KOPT-K1 (cell line): ENCODE measurements at regions not wholly inside any gene's neighbourhood (a gene's known extent, or its start where the extent isn't known, plus 50 kb on each side); places are given as distances from the start of the nearest gene placed in this dataset.
"Not testable (repeated sequence)": the region's sequence is repeated elsewhere in the genome, so short reads cannot be mapped to it uniquely, and the experiment has no call there.

Experiments
- H3K27ac ChIP-seq: fragments of 200-600 bp; sonication (generic); 2 replicates; pipeline ENCODE4 v1.5.1; 2016; ENCODE audit warnings: antibody characterized with exemption, mild to moderate bottlenecking, low read depth, low read length; ENCODE audit not compliant: poor library complexity, severe bottlenecking
- H3K36me3 ChIP-seq: fragments of 200-600 bp; sonication (generic); 2 replicates; pipeline ENCODE4 v1.5.1; 2017; ENCODE audit warnings: antibody characterized with exemption, mild to moderate bottlenecking, low read length, moderate library complexity; ENCODE audit not compliant: insufficient read depth
- H3K9me3 ChIP-seq: fragments of 200-600 bp; sonication (generic); 2 replicates; pipeline ENCODE4 v1.5.1; 2017; ENCODE audit warnings: antibody characterized with exemption, low read length, mild to moderate bottlenecking; ENCODE audit not compliant: insufficient read depth, poor library complexity, severe bottlenecking

DNA sequence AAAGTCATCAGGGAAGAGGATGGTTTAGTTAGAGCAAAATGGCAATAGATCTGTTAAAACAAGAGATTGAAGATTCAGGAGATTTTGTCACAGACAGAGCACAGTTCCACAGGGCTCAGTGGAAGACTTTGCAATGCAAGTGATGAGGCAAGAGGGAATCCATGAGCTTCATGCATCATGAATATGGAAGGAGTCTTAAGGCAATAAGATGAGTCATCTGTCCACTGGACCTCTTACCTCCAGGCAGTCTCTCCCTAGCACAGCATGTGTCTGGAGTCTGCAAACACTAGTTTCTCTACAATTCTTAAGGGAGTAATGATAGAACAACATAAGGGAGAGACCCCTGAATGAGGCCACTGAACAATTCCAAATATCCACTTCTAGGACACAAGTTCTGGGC is 245.7 kb downstream of the NXPE2 start:
- no peaks in the 10 kb centered on the region for H3K36me3 ChIP-seq
- H3K27ac ChIP-seq, result no peak overlapping the region
- no peaks in the 10 kb centered on the region for H3K9me3 ChIP-seq

GRCh38 chr11:114925591-114925990 is 247.3 kb downstream of the NXPE2 start:
- Histone ChIP-seq H3K9me3 (no peaks in the 10 kb centered on the region), H3K27ac (no peak overlapping the region)

GRCh38 chr11:114928260-114928870 is 250.0 kb downstream of the NXPE2 start:
- Histone ChIP-seq H3K9me3 (no peaks in the 10 kb centered on the region), H3K36me3 (no peaks in the 10 kb centered on the region), H3K27ac (no peak overlapping the region)

More at GRCh38 chr11:114925591-114925990, 247.3 kb downstream of the NXPE2 start:
- H3K36me3 ChIP-seq, result no peaks in the 10 kb centered on the region

DNA sequence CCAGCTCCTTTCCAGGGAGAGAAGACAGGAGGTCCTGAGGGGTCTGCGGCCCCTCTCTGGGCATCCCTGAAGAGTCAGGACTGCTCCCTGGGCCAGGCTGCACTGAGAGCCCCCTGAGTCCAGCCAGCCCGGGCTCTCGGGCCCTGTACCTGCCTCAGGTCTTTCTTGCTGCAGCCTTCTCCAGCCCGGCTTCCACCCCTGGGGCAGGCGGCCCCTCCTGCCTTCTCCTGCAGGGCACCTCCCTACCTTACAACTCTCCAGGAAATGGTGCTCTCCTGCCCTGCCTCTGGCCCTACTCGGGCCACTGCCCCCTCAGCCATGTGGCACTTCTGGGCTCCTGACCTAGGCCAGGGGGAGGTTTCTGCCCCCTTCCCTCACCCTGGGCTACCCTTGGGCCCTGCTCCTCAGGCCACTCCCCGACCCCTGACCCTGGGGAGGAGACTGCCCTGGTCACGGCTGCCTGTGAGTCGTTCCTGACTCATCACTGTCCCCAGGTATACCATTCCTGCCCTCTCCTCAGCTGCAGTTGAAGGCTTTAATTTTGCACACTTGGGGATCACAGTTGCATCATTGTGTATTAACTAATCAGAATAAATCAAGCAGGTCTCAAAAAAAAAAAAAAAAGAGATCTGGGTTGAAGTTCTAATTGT is 251.1 kb downstream of the NXPE2 start:
- no peaks in the 10 kb centered on the region for H3K9me3 ChIP-seq
- no peak overlapping the region for H3K27ac ChIP-seq
- H3K36me3 ChIP-seq, result no peaks in the 10 kb centered on the region

DNA sequence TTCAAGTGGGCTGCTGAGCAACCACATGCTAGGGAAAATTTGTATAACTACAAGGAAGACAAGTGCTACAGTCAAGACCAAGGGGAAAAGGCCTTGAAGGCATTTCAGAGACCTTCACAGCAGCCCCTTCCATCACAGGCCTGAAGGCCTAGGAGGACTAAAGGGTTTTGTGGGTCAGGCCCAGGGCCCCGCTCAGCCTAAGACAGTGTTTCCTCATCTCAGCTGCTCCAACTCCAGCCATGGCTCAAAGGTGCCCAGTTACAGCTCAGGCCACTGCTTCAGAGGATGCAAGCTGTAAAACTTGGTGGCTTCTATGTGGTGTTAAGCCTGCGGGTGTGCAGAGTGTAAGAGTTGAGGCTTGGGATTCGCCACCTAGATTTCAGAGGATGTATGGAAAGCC is 260.5 kb downstream of the NXPE2 start:
- Histone ChIP-seq H3K27ac (no peak overlapping the region), H3K36me3 (no peaks in the 10 kb centered on the region), H3K9me3 (peaks cover 19% of the 10 kb centered on the region)

DNA sequence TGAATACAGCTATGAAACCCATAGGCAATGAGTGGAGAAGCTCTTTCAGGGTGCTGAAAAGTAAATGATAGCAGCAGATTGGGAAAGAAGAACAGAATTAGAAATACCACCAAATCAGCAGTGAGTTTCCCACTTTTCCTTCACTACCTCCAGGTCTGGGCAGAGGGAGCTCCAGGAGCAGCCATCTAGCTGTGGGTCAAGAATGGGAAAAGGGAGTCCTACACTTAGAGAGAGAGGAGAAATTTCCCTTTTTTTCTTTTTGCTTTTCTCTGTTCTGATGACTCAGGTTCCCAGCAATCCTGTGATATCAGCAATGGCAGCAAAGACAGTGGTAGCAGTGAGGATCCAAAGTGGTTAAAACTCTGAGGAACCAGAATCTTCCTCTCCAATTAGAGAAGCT is 263.9 kb downstream of the NXPE2 start:
- Histone ChIP-seq H3K9me3 (peaks cover 19% of the 10 kb centered on the region), H3K27ac (no peak overlapping the region), H3K36me3 (no peaks in the 10 kb centered on the region)

DNA sequence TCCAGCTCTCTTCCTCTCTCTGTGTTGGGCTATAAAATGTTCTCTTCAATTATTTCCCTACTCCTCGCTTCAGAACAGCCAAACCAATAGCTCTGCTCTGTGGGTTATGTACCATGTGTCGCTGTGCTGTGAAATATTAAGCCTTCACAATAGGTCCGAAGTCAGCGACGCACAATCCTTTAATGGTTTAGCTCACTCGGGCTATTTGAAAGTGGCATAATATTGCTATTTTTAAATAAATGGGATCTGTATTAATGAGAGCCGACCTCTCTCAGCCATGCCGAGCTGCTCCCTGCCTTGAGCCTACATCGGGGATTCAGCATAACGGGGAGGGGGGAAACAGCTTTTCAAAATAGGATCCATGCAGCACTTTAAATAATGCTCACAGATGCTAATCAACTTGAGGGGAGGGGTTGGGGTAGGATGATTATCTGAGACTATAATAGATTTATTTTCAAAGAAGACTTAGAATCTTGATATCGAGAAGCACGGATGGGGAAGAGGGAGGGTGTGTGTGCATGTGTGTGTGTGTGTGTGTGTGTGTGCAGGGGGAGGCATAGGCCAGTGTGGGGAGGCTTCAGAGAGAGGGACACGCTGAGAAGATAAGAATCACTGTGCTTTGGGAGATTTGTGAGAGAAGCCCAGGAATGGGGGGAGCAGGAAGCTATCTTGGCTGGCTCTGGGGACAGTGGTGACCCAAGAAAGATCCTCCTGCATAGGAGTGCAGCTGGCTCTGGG is 271.5 kb downstream of the NXPE2 start:
- Histone ChIP-seq H3K27ac (no peak overlapping the region), H3K9me3 (no peaks in the 10 kb centered on the region), H3K36me3 (no peaks in the 10 kb centered on the region)

- Histone ChIP-seq H3K9me3 (no peaks in the 10 kb centered on the region), H3K27ac (no peak overlapping the region), H3K36me3 (no peaks in the 10 kb centered on the region)
Measured at GRCh38 chr11:114953039-114953438, 274.7 kb downstream of the NXPE2 start.

DNA sequence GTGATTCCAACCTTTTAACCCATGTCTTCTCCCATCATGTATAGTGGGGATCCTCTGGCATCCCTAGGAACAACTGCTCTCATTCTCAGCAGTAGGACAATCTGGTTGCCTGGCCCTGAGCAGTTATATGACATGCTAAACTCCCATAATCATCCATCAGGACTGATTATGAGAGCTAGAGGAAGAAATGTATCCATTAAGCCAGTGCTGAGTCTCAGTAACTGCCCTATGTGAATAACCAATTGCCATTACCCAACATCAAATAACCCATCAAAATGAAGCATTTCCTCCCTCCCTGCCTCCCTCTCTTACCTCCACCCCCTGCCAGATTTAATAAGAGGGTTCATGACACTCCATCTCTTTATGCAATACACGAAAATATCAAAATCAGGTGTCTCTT is 277.6 kb downstream of the NXPE2 start:
- H3K9me3 ChIP-seq, result no peaks in the 10 kb centered on the region
- H3K36me3 ChIP-seq, result no peaks in the 10 kb centered on the region
- no peak overlapping the region for H3K27ac ChIP-seq

- H3K36me3 ChIP-seq, result no peaks in the 10 kb centered on the region
- no peaks in the 10 kb centered on the region for H3K9me3 ChIP-seq
- no peak overlapping the region for H3K27ac ChIP-seq
Measured at GRCh38 chr11:114956566-114956965, 278.2 kb downstream of the NXPE2 start.

DNA sequence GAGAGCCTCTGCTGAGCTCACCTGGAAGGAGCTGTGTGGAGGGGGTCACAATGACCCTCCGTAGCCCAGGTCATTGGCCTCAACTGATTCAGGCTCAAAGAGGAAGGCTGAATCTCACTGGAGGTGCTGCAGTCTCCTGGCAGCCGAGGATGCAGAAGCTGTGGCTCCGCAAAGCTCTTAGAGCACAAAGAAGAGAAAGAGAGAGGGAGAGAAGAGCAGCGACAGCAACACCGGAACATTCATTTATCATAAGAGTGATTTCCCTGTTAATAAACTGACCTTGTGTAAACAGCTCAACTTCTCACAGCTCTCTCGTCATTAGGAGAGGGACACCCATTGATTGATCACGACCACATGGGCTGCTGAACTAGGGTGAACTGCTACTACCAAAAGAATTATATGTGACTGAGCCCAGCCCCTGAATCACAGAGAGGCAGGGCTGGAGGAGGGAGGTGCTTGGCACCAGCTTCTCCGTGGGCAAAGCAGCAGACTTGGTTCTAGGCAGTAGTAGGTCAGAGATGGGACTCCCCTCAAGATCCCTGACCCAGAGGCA is 281.7 kb downstream of the NXPE2 start:
- no peaks in the 10 kb centered on the region for H3K9me3 ChIP-seq
- H3K27ac ChIP-seq, result no peak overlapping the region
- no peaks in the 10 kb centered on the region for H3K36me3 ChIP-seq

DNA sequence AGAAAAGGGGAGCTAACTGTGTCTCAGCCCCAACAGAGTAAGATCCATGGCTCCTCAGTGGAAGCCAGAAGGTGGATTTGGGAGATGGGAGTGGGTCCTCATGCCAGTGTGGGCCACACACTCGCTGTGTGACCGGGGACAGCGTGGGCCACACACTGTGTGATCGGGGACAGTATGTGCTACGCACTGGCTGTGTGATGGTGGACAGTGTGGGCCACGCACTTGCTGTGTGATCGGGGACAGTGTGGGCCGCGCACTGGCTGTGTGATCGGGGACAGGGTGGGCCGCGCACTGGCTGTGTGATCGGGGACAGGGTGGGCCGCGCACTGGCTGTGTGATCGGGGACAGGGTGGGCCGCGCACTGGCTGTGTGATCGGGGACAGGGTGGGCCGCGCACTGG is 282.5 kb downstream of the NXPE2 start:
- not testable (repeated sequence) for H3K9me3 ChIP-seq, H3K36me3 ChIP-seq, H3K27ac ChIP-seq

DNA sequence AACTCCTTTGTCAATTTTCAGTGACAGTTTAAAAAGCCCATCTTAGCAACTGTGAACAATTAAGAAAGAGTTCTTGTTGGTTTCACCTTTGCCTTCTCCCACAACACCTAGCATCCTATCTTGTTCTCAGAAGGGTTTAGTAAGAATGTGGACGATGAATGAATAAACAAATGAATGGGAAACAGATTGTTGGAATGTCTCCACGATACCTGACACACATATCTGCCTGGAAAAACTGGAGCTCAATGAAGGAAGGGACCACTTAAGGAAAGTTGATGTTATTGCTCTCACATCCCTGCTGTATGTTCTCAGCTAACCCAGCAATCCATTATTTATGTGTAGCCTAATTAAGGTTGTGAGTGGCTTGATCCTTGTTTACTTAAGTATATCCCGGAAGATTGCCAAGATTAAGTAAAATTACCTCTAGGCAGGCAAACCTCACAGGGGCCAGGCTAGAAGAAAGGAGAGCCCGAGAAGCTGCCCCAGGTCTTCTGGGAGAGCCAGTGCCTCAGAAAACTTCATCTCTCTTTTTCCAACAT is 286.4 kb downstream of the NXPE2 start:
- Histone ChIP-seq H3K9me3 (no peaks in the 10 kb centered on the region), H3K36me3 (no peaks in the 10 kb centered on the region), H3K27ac (no peak overlapping the region)

DNA sequence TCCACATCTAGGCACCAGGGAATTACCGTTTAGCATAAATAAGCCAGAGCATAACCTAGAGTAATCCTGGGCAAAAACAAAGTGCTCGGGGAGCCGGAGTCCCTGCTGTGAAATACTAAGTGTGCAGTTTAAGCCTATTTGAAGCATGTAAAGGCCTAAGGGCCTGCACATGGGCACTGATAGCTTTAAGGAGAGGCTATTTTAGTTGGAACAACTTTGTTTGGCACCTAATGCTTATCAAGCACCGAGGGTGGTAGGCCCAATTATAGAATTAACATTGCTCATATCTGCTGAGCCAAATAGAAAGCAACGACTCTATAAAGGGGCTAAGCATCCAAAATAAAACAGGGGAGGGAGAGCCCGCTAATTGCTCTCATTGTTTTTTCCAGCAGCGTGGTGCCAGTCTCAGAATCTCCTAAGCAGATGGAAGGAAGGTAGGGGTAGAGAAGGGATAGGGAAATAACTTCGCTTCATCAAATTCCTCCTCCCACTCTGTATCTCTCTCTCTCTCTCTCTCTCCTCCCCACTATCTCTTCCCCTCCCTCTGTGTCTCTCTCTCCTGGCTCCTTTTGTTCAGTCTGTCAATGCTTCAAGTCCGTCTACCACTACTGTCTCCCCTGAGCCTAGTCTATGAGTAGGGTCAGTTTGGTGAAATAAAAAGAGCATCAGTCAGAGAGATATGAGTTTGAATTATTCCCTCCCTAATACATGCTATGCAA is 292.8 kb downstream of the NXPE2 start:
- H3K36me3 ChIP-seq, result no peaks in the 10 kb centered on the region
- H3K9me3 ChIP-seq, result no peaks in the 10 kb centered on the region
- no peak overlapping the region for H3K27ac ChIP-seq

DNA sequence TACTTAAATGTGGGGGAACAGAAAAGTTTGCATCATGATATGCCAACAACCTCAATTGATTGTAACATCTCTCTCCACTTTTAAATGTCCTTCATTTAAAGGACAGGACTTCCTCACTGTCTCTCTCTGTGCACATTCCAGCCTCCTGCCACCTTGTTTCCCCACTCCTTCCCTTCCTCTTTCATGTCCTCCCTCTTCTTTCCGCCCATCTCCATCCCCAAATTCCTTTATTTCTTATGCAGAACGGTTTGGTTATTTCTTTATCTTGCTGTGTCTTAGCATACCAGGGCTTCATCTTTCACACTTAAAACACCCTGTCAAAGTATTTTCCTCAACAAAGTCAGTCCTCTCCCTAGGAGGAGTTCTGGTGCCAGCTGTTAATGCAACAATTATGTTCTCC is 293.8 kb downstream of the NXPE2 start:
- Histone ChIP-seq H3K27ac (no peak overlapping the region), H3K36me3 (no peaks in the 10 kb centered on the region), H3K9me3 (no peaks in the 10 kb centered on the region)
